SH-SY5Y (cell line): ENCODE measurements at regions not wholly inside any gene's neighbourhood (a gene's known extent, or its start where the extent isn't known, plus 50 kb on each side); places are given as distances from the start of the nearest gene placed in this dataset.

Experiments used
- GATA2 ChIP-seq: IDR thresholded peaks from 2 replicates; pipeline ENCODE4 v1.6.1; 2011; ENCODE audit warnings: mild to moderate bottlenecking, low read depth, low read length
- GATA3 ChIP-seq: IDR thresholded peaks from 2 replicates; pipeline ENCODE4 v1.6.1; 2011; ENCODE audit warnings: low read depth, mild to moderate bottlenecking, low read length, moderate library complexity

DNA sequence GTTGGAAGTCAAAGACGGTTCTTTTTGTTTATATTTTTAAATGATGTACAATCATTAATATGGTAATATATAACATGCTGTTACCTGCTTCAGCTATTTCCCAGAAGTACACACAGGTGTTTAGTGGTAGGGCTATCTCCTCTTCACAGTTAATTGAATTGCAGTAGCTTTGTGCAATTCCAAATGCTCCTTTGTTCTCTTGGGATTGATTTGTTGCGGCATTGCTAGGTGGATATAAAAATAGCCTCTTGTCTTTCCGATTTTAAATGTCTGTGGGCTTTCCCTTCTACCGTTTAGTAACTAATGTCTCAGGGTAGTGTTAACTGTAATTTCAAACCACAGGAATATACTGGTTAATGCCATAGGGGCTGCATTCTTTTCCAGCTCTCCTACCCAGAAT lies 307.6 kb upstream of the SLITRK3 start:
- TF ChIP-seq GATA3 (no peak), GATA2 (no peak)
